Heart right ventricle (tissue), 16 donors: ENCODE measurements at regions not wholly inside any gene's neighbourhood (a gene's known extent, or its start where the extent isn't known, plus 50 kb on each side); places are given as distances from the start of the nearest gene placed in this dataset.

Source experiments
- ATAC-seq, 8 donors: fragments of 200-7000 bp; cut with Tn5 transposase; one replicate each; pipeline ENCODE4 v1.9.1; 2020; ENCODE audit warnings: mild to moderate bottlenecking in 8 of 8, moderate library complexity in 8 of 8, moderate number of reproducible peaks in 1 of 8
- DNase-seq, 2 donors: peaks; one replicate each; pipeline ENCODE4 v3.0.0-alpha.2; 2020
- H3K27ac ChIP-seq, 10 donors: fragments of 200-600 bp; sonication (generic) in 2 of 10; one replicate each; pipeline versions ENCODE4 v1.5.0 to v1.8.0; 2020 to 2022; ENCODE audit warnings: mild to moderate bottlenecking in 3 of 10
- H3K27me3 ChIP-seq, 7 donors: fragments of 200-600 bp; one replicate each; pipeline ENCODE4 v1.8.0; 2021 to 2022; ENCODE audit warnings: mild to moderate bottlenecking in 2 of 7
- H3K36me3 ChIP-seq, 9 donors: fragments of 200-600 bp; sonication (generic) in 1 of 9; one replicate each; pipeline versions ENCODE4 v1.5.0 to v1.8.0; 2020 to 2022; ENCODE audit warnings: mild to moderate bottlenecking in 2 of 9
- H3K4me1 ChIP-seq, 9 donors: fragments of 200-600 bp; sonication (generic) in 1 of 9; one replicate each; pipeline versions ENCODE4 v1.5.0 to v1.8.0; 2020 to 2022; ENCODE audit warnings: mild to moderate bottlenecking in 4 of 9
- H3K4me3 ChIP-seq, 10 donors: fragments of 200-600 bp; sonication (generic) in 2 of 10; one replicate each; pipeline versions ENCODE4 v1.5.0 to v1.8.0; 2020 to 2022; ENCODE audit warnings: mild to moderate bottlenecking in 7 of 10, moderate library complexity in 2 of 10
- H3K9me3 ChIP-seq, 11 donors: fragments of 200-600 bp in 10 of 11; sonication (generic) in 2 of 11; one replicate each; pipeline versions ENCODE4 v1.5.0 to v1.8.0; 2013 to 2022; ENCODE audit warnings: mild to moderate bottlenecking in 2 of 11, control low read depth in 1 of 11, moderate library complexity in 1 of 11
- WGBS, 2 donors: extraction: QIAGEN DNeasy Blood & Tissue Kit; methylation state at CpG; one replicate each; pipeline ENCODE4 v1.1.7; 2013; ENCODE audit warnings: inconsistent platforms in 1 of 2; 5-methylcytosine and 5-hydroxymethylcytosine counted together
- intact Hi-C, 10 donors: fragments of 100-400 bp; cut with DNase I; formaldehyde crosslinking; loops; one replicate each; pipeline versions ENCODE4 v1.11.1 to v1.14.2; 2022
- TF ChIP-seq, protein P1 (sequence below), 9 donors: fragments of 200-600 bp; sonication (generic) in 2 of 9; IDR thresholded peaks; one replicate each; pipeline versions ENCODE4 v1.5.0 to v1.8.0; 2021 to 2022; ENCODE audit warnings: antibody characterized with exemption in 9 of 9, mild to moderate bottlenecking in 5 of 9, moderate library complexity in 1 of 9
- donor health status: Arrhythmogenic right ventricular cardiomyopathy.
- donor health status: ischemic (EF 13 %, LVEDD 7.1; RV severe dilation, severe dysfunction).
- donor health status: healthy with polysubstance abuse.
- donor health status: DM: no; HTN: yes; CAD: no.
- donor health status: DM: no; HTN: no; CAD: no.
- donor health status: ischemic (EF 25% LVEDD 6.9; RV normal size, moderate dysfunction).
- donor health status: ischemic (EF 25% LVEDD 5.7; RV mildly dilated, moderate dysfunction).
- donor health status: healthy.
- donor health status: DM: yes; HTN: yes; CAD: no.
- donor health status: Ischemic cardiomyopathy.
- donor health status: ischemic (EF 35%, LVEDD 5.7; RV mildly dilated, moderate dysfunction).
- donor health status: nonischemic (EF 11% LVEDD 7.7; RV severe dilation, severe dysfunction).
- donor health status: DM: yes; HTN: yes; CAD: no.
- donor health status: PGD.
- donor health status: ischemic (EF 29% LVEDD 5.4; RV normal size, mild dysfunction).
- donor health status: nonischemic (EF 23%, LVEDD 6.1; RV moderate dilation, normal function).

GRCh38 chr2:145090841-145091761 is 571.2 kb upstream of the ZEB2 start:
- WGBS, 2 donors: 53 to 71% methylated on average over 2 of the region's 2 CpGs
- Histone ChIP-seq H3K27me3 (no peaks in the 10 kb centered on the region), H3K9me3 (peaks cover 0 to 9% (median 0%) of the 10 kb centered on the region in 11 donors), H3K27ac (peak overlapping the region in 7 of 10 donors; percentile 7 to 57 (median 35)), H3K36me3 (no peaks in the 10 kb centered on the region), H3K4me1 (peaks cover 0 to 22% (median 0%) of the 10 kb centered on the region in 9 donors), H3K4me3 (no peak overlapping the region)
- ATAC-seq (peak in 5 of 8 donors; percentile 37 to 81 (median 50)), DNase-seq (no peak)
- TF ChIP-seq, protein P1, sequence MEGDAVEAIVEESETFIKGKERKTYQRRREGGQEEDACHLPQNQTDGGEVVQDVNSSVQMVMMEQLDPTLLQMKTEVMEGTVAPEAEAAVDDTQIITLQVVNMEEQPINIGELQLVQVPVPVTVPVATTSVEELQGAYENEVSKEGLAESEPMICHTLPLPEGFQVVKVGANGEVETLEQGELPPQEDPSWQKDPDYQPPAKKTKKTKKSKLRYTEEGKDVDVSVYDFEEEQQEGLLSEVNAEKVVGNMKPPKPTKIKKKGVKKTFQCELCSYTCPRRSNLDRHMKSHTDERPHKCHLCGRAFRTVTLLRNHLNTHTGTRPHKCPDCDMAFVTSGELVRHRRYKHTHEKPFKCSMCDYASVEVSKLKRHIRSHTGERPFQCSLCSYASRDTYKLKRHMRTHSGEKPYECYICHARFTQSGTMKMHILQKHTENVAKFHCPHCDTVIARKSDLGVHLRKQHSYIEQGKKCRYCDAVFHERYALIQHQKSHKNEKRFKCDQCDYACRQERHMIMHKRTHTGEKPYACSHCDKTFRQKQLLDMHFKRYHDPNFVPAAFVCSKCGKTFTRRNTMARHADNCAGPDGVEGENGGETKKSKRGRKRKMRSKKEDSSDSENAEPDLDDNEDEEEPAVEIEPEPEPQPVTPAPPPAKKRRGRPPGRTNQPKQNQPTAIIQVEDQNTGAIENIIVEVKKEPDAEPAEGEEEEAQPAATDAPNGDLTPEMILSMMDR (IDR thresholded peaks at IDR 0.05): no peak
- intact Hi-C loops: no loop called here

DNA sequence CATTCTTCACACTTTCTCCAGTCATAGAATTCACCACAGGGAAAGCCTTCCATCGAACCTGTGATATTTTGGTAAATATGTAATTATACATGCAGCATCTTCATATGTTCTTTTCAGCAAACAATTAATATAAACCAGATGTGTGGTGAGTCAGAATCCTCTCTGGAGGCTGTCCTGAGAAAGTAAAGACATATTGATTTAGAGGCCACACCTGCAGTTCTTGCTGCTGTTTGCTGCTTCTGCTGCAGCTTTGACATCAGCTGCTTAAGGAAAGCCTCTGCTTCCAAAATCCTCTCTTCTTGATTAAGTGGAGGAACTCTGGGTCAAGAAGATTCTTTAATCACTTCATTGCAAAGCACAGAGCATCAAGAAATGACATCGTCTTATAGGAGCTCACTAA is 568.8 kb upstream of the ZEB2 start:
- DNase-seq (no peak), ATAC-seq (no peak)
- Histone ChIP-seq H3K9me3 (peaks cover 0 to 9% (median 0%) of the 10 kb centered on the region in 11 donors), H3K27ac (no peak overlapping the region), H3K4me3 (no peak overlapping the region), H3K27me3 (no peaks in the 10 kb centered on the region), H3K4me1 (peaks cover 0 to 23% (median 0%) of the 10 kb centered on the region in 9 donors), H3K36me3 (no peaks in the 10 kb centered on the region)
- intact Hi-C loops: no loop called here
- 83 to 90% methylated on average over 2 of the region's 2 CpGs for WGBS, 2 donors
- TF ChIP-seq, protein P1 (IDR thresholded peaks at IDR 0.05): no peak

DNA sequence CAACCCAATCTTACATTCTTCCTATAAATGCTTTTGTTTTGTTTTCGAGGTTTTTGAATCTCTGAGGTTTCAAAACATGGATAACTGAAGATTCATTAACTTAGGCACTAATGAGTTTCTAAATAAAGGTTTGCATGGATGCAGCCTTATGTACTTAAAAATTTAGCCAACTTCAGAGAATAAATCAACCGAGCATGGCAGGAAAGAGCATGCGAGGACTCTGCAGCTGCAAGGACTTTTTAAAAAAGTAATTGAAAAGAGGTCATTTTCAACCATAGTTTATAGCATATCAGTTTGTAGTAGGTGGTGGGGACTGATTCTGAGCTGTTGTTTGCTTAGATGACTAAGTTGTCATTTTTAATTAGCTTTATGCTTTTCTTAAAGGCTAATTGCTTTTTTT is 567.0 kb upstream of the ZEB2 start:
- 73 to 82% methylated on average over 3 of the region's 3 CpGs for WGBS, 2 donors
- intact Hi-C loops: no loop called here
- Histone ChIP-seq H3K27ac (no peak overlapping the region), H3K9me3 (peaks cover 0 to 9% (median 0%) of the 10 kb centered on the region in 11 donors), H3K4me3 (no peak overlapping the region), H3K4me1 (peaks cover 0 to 19% (median 0%) of the 10 kb centered on the region in 9 donors), H3K27me3 (no peaks in the 10 kb centered on the region), H3K36me3 (no peaks in the 10 kb centered on the region)
- TF ChIP-seq, protein P1 (IDR thresholded peaks at IDR 0.05): no peak
- ATAC-seq: no peak
- no peak for DNase-seq

- peaks cover 0 to 16% (median 0%) of the 10 kb centered on the region in 9 donors for H3K4me1 ChIP-seq
- H3K4me3 ChIP-seq: no peak overlapping the region
- H3K27me3 ChIP-seq: no peaks in the 10 kb centered on the region
- intact Hi-C loops: no loop called here
- H3K27ac ChIP-seq: peak overlapping the region in 5 of 10 donors; percentile 27 to 69 (median 52)
- WGBS, 2 donors: 26 to 38% methylated on average over 3 of the region's 3 CpGs
- peak in 6 of 8 donors; percentile 35 to 67 (median 46) for ATAC-seq
- H3K36me3 ChIP-seq: no peaks in the 10 kb centered on the region
- TF ChIP-seq, protein P1 (IDR thresholded peaks at IDR 0.05): no peak
- DNase-seq: no peak
- H3K9me3 ChIP-seq: peaks cover 0 to 4% (median 0%) of the 10 kb centered on the region in 11 donors
Observed at GRCh38 chr2:145085612-145086011, 565.7 kb upstream of the ZEB2 start.
